ENCODE measurements at regions not wholly inside any gene's neighbourhood (a gene's known extent, or its start where the extent isn't known, plus 50 kb on each side); places are given as distances from the start of the nearest gene placed in this dataset.

DNA sequence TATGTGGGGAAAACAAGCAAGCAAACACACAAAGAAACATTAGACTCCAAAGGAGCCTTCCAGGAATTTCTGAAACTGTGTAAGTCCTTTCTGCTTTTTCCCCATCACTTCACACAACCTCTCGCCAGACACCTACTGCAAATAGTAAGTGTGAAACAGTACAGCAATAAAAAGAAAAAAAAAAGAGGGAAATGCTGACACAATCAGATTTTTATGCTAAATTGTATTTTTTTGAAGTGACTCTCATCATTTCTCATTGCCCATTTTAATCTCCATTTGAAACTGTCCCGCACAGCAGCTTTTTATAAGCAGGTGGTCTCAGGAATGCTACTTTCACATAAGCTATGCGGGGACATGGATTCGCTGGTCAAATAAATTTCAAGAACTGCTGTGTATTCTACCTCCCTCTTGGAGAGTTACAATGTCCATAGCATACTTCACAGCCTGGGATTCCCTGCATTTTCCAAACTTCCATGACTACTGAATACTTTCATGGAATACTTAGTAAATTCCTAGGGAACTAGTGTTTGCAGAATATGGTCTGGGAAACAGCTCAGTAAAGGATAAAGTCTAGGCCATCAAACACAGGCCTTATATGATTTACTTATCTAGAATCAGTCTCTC lies 139.9 kb upstream of the TSHZ2 start:
- no peak overlapping the region for H3K4me3 ChIP-seq
- no peak for ATAC-seq

DNA sequence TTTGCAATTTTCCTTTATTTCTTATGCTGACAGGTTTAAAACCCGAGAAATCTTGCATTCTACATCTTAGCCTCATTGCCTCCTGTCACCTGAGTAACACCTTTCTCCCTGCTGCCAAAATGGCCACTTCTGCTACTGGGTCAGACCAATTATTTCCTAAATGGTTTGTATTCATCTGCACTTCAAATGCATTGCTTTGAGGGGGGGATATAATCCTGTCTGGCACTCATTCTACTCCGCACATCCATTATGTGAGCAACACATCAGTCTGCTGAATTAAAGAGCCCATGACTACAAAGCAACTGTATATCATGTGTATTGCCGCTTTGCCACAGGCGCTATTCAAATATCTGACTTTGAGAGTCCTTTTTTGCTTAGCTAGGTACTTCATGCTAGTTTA lies 141.6 kb upstream of the TSHZ2 start:
- H3K36me3 ChIP-seq: no peaks in the 10 kb centered on the region
- no peaks in the 10 kb centered on the region for H3K4me1 ChIP-seq
- no peak for ATAC-seq
- TF ChIP-seq POLR2AphosphoS5 (IDR thresholded peaks at IDR 0.05) (no peak), EP300 (IDR thresholded peaks at IDR 0.05) (no peak), POLR2A (IDR thresholded peaks at IDR 0.05) (no peak)
- TF ChIP-seq, protein P1, sequence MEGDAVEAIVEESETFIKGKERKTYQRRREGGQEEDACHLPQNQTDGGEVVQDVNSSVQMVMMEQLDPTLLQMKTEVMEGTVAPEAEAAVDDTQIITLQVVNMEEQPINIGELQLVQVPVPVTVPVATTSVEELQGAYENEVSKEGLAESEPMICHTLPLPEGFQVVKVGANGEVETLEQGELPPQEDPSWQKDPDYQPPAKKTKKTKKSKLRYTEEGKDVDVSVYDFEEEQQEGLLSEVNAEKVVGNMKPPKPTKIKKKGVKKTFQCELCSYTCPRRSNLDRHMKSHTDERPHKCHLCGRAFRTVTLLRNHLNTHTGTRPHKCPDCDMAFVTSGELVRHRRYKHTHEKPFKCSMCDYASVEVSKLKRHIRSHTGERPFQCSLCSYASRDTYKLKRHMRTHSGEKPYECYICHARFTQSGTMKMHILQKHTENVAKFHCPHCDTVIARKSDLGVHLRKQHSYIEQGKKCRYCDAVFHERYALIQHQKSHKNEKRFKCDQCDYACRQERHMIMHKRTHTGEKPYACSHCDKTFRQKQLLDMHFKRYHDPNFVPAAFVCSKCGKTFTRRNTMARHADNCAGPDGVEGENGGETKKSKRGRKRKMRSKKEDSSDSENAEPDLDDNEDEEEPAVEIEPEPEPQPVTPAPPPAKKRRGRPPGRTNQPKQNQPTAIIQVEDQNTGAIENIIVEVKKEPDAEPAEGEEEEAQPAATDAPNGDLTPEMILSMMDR (IDR thresholded peaks at IDR 0.05): no peak
- WGBS, 2 donors (ENCODE audit: low coverage in 1 of 2): 82 to 100% methylated on average over 4 of the region's 4 CpGs
- H3K4me3 ChIP-seq: no peak overlapping the region
- no peak overlapping the region for H3K27ac ChIP-seq
- H3K27me3 ChIP-seq: no peaks in the 10 kb centered on the region
- H3K9me3 ChIP-seq: peaks cover 0 to 19% (median 0%) of the 10 kb centered on the region in 3 donors

More for the DNA sequence above, 139.9 kb upstream of the TSHZ2 start:
- no peaks in the 10 kb centered on the region for H3K4me1 ChIP-seq
- no peaks in the 10 kb centered on the region for H3K27me3 ChIP-seq
- 87 to 91% methylated on average over 4 of the region's 4 CpGs for WGBS, 2 donors (ENCODE audit: low coverage in 1 of 2)
- TF ChIP-seq POLR2AphosphoS5 (IDR thresholded peaks at IDR 0.05) (no peak), POLR2A (IDR thresholded peaks at IDR 0.05) (no peak), EP300 (IDR thresholded peaks at IDR 0.05) (no peak)
- TF ChIP-seq, protein P1 (IDR thresholded peaks at IDR 0.05): no peak
- no peaks in the 10 kb centered on the region for H3K36me3 ChIP-seq
- peaks cover 0 to 19% (median 0%) of the 10 kb centered on the region in 3 donors for H3K9me3 ChIP-seq
- H3K27ac ChIP-seq: no peak overlapping the region

DNA sequence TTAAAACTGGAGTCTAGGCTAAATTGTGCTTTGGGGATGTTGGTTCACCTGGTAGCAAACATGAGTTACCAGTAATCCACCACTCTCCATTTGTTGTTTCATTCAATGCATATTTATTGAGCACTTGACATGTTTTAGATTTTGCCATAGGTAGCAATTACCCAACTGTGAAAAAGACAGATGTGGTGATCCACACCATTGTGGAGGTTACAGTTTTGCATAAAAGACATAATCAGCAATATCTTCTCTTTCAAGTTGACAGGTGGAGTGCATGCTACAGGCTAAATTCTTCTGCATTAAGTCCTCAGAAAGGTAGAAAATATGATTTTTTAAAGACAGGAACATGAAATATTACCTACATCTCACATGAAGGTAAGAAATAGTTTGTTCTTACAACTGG lies 143.0 kb upstream of the TSHZ2 start:
- Histone ChIP-seq H3K9me3 (peaks cover 0 to 19% (median 0%) of the 10 kb centered on the region in 3 donors), H3K27me3 (no peaks in the 10 kb centered on the region), H3K4me1 (no peaks in the 10 kb centered on the region), H3K4me3 (no peak overlapping the region), H3K36me3 (no peaks in the 10 kb centered on the region), H3K27ac (no peak overlapping the region)
- ATAC-seq: no peak
- TF ChIP-seq, protein P1 (IDR thresholded peaks at IDR 0.05): no peak
- TF ChIP-seq POLR2AphosphoS5 (IDR thresholded peaks at IDR 0.05) (no peak), POLR2A (IDR thresholded peaks at IDR 0.05) (no peak), EP300 (IDR thresholded peaks at IDR 0.05) (no peak)

DNA sequence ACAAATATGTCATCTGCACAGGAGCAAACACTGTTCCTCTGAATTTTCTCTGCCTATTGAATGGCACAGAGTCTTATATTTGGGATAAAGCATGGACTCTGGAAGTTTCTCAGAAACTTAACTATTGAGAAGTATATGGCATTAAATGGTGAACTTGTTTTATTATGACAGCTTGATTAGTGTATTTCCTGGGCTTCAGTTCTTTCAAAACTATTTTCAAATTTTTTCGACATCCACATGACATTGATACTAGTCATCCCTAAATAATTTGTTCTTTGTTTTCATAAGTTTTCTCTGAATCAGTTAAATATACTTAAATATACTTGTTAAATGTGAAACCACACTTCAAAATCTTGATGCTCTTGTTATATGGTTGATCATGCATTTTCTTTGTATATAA lies 144.0 kb upstream of the TSHZ2 start:
- no peak for ATAC-seq
- WGBS, 2 donors (ENCODE audit: low coverage in 1 of 2): 82 to 87% methylated on average over 1 of the region's 1 CpG
- peaks cover 0 to 19% (median 0%) of the 10 kb centered on the region in 3 donors for H3K9me3 ChIP-seq
- H3K36me3 ChIP-seq: no peaks in the 10 kb centered on the region
- H3K4me3 ChIP-seq: no peak overlapping the region
- no peaks in the 10 kb centered on the region for H3K4me1 ChIP-seq
- no peaks in the 10 kb centered on the region for H3K27me3 ChIP-seq
- H3K27ac ChIP-seq: no peak overlapping the region
- TF ChIP-seq EP300 (IDR thresholded peaks at IDR 0.05) (no peak), POLR2AphosphoS5 (IDR thresholded peaks at IDR 0.05) (no peak), POLR2A (IDR thresholded peaks at IDR 0.05) (no peak)
- TF ChIP-seq, protein P1 (IDR thresholded peaks at IDR 0.05): no peak

DNA sequence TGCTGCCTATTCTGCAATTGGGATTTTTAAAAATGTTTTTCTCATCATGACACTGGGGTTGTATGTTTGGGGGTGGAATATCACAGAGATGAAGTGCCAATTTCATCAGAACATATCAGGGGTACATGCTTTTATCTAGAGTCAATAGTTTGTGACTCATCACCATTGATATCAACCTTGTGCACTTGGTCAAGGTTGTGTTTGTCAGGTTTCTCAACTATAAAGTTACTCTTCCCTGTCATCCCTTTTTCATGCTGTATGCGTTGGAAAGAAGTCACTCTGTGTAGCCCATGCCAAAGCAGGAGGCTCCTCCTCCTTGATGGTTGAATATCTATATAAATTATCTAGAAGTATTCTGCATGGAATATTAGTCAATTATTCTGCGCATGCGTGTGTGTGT lies 145.4 kb upstream of the TSHZ2 start:
- ATAC-seq: no peak
- H3K36me3 ChIP-seq: no peaks in the 10 kb centered on the region
- H3K27ac ChIP-seq: no peak overlapping the region
- 92 to 94% methylated on average over 3 of the region's 3 CpGs for WGBS, 2 donors (ENCODE audit: low coverage in 1 of 2)
- no peaks in the 10 kb centered on the region for H3K4me1 ChIP-seq
- H3K9me3 ChIP-seq: peaks cover 0 to 19% (median 0%) of the 10 kb centered on the region in 3 donors
- H3K4me3 ChIP-seq: no peak overlapping the region
- H3K27me3 ChIP-seq: no peaks in the 10 kb centered on the region
- TF ChIP-seq EP300 (IDR thresholded peaks at IDR 0.05): no peak
- no peak for TF ChIP-seq POLR2AphosphoS5 (IDR thresholded peaks at IDR 0.05)
- TF ChIP-seq, protein P1 (IDR thresholded peaks at IDR 0.05): no peak
- no peak for TF ChIP-seq POLR2A (IDR thresholded peaks at IDR 0.05)

Measured in gastroesophageal sphincter (tissue), 4 donors.